A204.1 (cell line): ENCODE measurements at regions not wholly inside any gene's neighbourhood (a gene's known extent, or its start where the extent isn't known, plus 50 kb on each side); places are given as distances from the start of the nearest gene placed in this dataset.

Experiments used
- FAIRE-seq: peaks from 2 replicates; lab custom pipeline; 2012; peaks lifted over from hg19 to GRCh38; lab: Jason Lieb, UNC

- FAIRE-seq: no peak
Measured at GRCh38 chr4:159445692-159446091, 342.8 kb downstream of the RAPGEF2 start.

GRCh38 chr4:159446266-159446976, 343.5 kb downstream of the RAPGEF2 start:
- FAIRE-seq: peak; percentile 41

- no peak for FAIRE-seq
Measured at GRCh38 chr4:159447296-159447695, 344.4 kb downstream of the RAPGEF2 start.

GRCh38 chr4:159451006-159451405, 348.1 kb downstream of the RAPGEF2 start:
- FAIRE-seq: no peak

- peak; percentile 77 for FAIRE-seq
Measured at GRCh38 chr4:159455675-159456237, 352.9 kb downstream of the RAPGEF2 start.

GRCh38 chr4:159460371-159460770, 357.5 kb downstream of the RAPGEF2 start:
- FAIRE-seq: no peak

GRCh38 chr4:159463235-159463634, 360.4 kb downstream of the RAPGEF2 start:
- no peak for FAIRE-seq

GRCh38 chr4:159464302-159464701, 361.4 kb downstream of the RAPGEF2 start:
- no peak for FAIRE-seq

GRCh38 chr4:159476886-159477285, 374.0 kb downstream of the RAPGEF2 start:
- no peak for FAIRE-seq

- no peak for FAIRE-seq
Measured at GRCh38 chr4:159480826-159481225, 377.9 kb downstream of the RAPGEF2 start.

- no peak for FAIRE-seq
Measured at GRCh38 chr4:159481936-159482335, 379.1 kb downstream of the RAPGEF2 start.

GRCh38 chr4:159483110-159483781, 380.4 kb downstream of the RAPGEF2 start:
- FAIRE-seq: no peak

GRCh38 chr4:159483782-159484741, 381.2 kb downstream of the RAPGEF2 start:
- FAIRE-seq: no peak

- no peak for FAIRE-seq
Measured at GRCh38 chr4:159484864-159485263, 382.0 kb downstream of the RAPGEF2 start.

GRCh38 chr4:159487284-159487747, 384.4 kb downstream of the RAPGEF2 start:
- FAIRE-seq: peak; percentile 78

- FAIRE-seq: no peak
Measured at GRCh38 chr4:159489646-159490045, 386.8 kb downstream of the RAPGEF2 start.

- no peak for FAIRE-seq
Measured at GRCh38 chr4:159495515-159496236, 392.8 kb downstream of the RAPGEF2 start.

GRCh38 chr4:159496248-159496647, 393.4 kb downstream of the RAPGEF2 start:
- no peak for FAIRE-seq

GRCh38 chr4:159497936-159498335, 395.1 kb downstream of the RAPGEF2 start:
- no peak for FAIRE-seq

- FAIRE-seq: no peak
Measured at GRCh38 chr4:159498446-159499115, 395.7 kb downstream of the RAPGEF2 start.

- FAIRE-seq: no peak
Measured at GRCh38 chr4:159500861-159501260, 398.0 kb downstream of the RAPGEF2 start.
